HCT116 (cell line): ENCODE measurements at regions not wholly inside any gene's neighbourhood (a gene's known extent, or its start where the extent isn't known, plus 50 kb on each side); places are given as distances from the start of the nearest gene placed in this dataset.

ENCODE experiments used
- ATAC-seq: fragments of 200-7000 bp; cut with Tn5 transposase; 2 replicates; pipeline ENCODE4 v1.9.1; 2020; ENCODE audit warnings: mild to moderate bottlenecking, moderate library complexity
- BruUV-seq: library from RNA; stranded (reverse); fragments of 400-500 nt; replicated peaks from 2 replicates; lab custom pipeline; 2021; lab: Mats Ljungman, UMichigan
- CTCF ChIA-PET: fragments of 300-600 bp; sonication (Branson Sonifier 250); formaldehyde crosslinking; loops from one replicate; lab custom pipeline; 2021; ENCODE audit warnings: antibody characterized with exemption; lab: Charles Lee
- POLR2A ChIA-PET: fragments of 300-600, 350-600 bp; sonication (Branson Sonifier 250); formaldehyde crosslinking; loops from one replicate; lab custom pipeline; 2021; ENCODE audit warnings: antibody characterized with exemption; lab: Charles Lee
- RAD21 ChIA-PET, 2 experiments: fragments of 300-600 bp; sonication (Branson Sonifier 250); formaldehyde crosslinking; loops; one replicate each; lab custom pipeline; 2023; ENCODE audit warnings: low total read pairs in 2 of 2; ENCODE audit not compliant: uncharacterized antibody in 2 of 2, unreplicated experiment in 2 of 2, low non-redundant PET in 1 of 2; lab: Charles Lee
- DNase-seq: peaks from one replicate; pipeline ENCODE4 v3.0.0-alpha.2; 2010; ENCODE audit warnings: low read depth, low spot score
- H2AFZ ChIP-seq: fragments of 200-600 bp; shearing (Covaris generic), sonication (generic); 2 replicates; pipeline ENCODE4 v1.6.1; 2017; ENCODE audit warnings: low read depth, mixed run types, mixed read lengths, antibody characterized with exemption, low read length; ENCODE audit not compliant: poor library complexity, severe bottlenecking
- H3K27ac ChIP-seq: 2 replicates; pipeline ENCODE4 v1.5.1; 2012; ENCODE audit warnings: low read depth, low read length
- H3K27me3 ChIP-seq: fragments of 200-600 bp; sonication (generic); 2 replicates; pipeline ENCODE4 v1.6.1; 2016; ENCODE audit warnings: mixed run types, low read length, mixed read lengths; ENCODE audit not compliant: insufficient read depth
- H3K36me3 ChIP-seq, 2 experiments: fragments of 200-500 bp in 1 of 2; fragments of 200-600 bp in 1 of 2; sonication (Bioruptor generic) in 1 of 2; sonication (generic) in 1 of 2; 2 replicates each; pipeline versions ENCODE4 v1.5.1 to v1.6.1; 2014 to 2016; ENCODE audit warnings: low read length in 2 of 2, inconsistent platforms in 1 of 2, mixed read lengths in 1 of 2, mixed run types in 1 of 2; ENCODE audit not compliant: insufficient read depth in 2 of 2, control insufficient read depth in 1 of 2
- H3K4me1 ChIP-seq, 2 experiments: fragments of 200-600 bp in 1 of 2; sonication (generic) in 1 of 2; 2 replicates each; pipeline versions ENCODE4 v1.5.1 to v1.6.1; 2012 to 2017; ENCODE audit warnings: low read length in 2 of 2, inconsistent platforms in 1 of 2, mild to moderate bottlenecking in 1 of 2, mixed read lengths in 1 of 2, mixed run types in 1 of 2, moderate library complexity in 1 of 2; ENCODE audit not compliant: insufficient read depth in 2 of 2, control insufficient read depth in 1 of 2
- H3K4me2 ChIP-seq: fragments of 200-600 bp; sonication (generic); 2 replicates; pipeline ENCODE4 v1.6.1; 2017; ENCODE audit warnings: mixed run types, low read length, mixed read lengths
- H3K4me3 ChIP-seq, 2 experiments: fragments of 200-600 bp in 1 of 2; sonication (generic) in 1 of 2; replicated peaks in 1 of 2; 2 replicates each; pipeline ENCODE4 v1.5.1; 2011 to 2016; ENCODE audit warnings: low read length in 2 of 2, control low read depth in 1 of 2, low read depth in 1 of 2, mild to moderate bottlenecking in 1 of 2, mixed read lengths in 1 of 2, mixed run types in 1 of 2
- H3K79me2 ChIP-seq: fragments of 200-600 bp; sonication (generic); 2 replicates; pipeline ENCODE4 v1.6.1; 2017; ENCODE audit warnings: mild to moderate bottlenecking, mixed run types, low read length, moderate library complexity, mixed read lengths; ENCODE audit not compliant: insufficient read depth
- H3K9ac ChIP-seq: fragments of 200-600 bp; sonication (generic); 2 replicates; pipeline ENCODE4 v1.6.1; 2016; ENCODE audit warnings: low read length, mixed read lengths
- H3K9me2 ChIP-seq: fragments of 200-600 bp; sonication (generic), shearing (Covaris generic); 2 replicates; pipeline ENCODE4 v1.6.1; 2017; ENCODE audit warnings: mixed run types, mild to moderate bottlenecking, moderate library complexity; ENCODE audit not compliant: insufficient read depth
- H3K9me3 ChIP-seq, 2 experiments: fragments of 200-500 bp in 1 of 2; fragments of 200-600 bp in 1 of 2; sonication (Bioruptor generic) in 1 of 2; sonication (generic) in 1 of 2; 2 replicates each; pipeline ENCODE4 v1.6.1; 2014 to 2017; ENCODE audit warnings: low read length in 2 of 2, mixed read lengths in 2 of 2, inconsistent platforms in 1 of 2, low read depth in 1 of 2, mild to moderate bottlenecking in 1 of 2, mixed run types in 1 of 2, moderate library complexity in 1 of 2; ENCODE audit not compliant: control insufficient read depth in 1 of 2, insufficient read depth in 1 of 2
- H4K20me1 ChIP-seq: fragments of 200-600 bp; sonication (generic), shearing (Covaris generic); 2 replicates; pipeline ENCODE4 v1.6.1; 2017; ENCODE audit warnings: mixed run types, mild to moderate bottlenecking, moderate library complexity; ENCODE audit not compliant: insufficient read depth
- ATF3 ChIP-seq: IDR thresholded peaks from 2 replicates; pipeline ENCODE4 v1.6.1; 2012
- CBX3 ChIP-seq: IDR thresholded peaks from 2 replicates; pipeline ENCODE4 v1.6.1; 2012; ENCODE audit warnings: low read depth
- EZH2 ChIP-seq: fragments of 200-600 bp; sonication (generic); IDR thresholded peaks from 2 replicates; pipeline ENCODE4 v1.6.1; 2017; ENCODE audit warnings: antibody characterized with exemption, mixed run types
- POLR2A ChIP-seq: IDR thresholded peaks from 2 replicates; pipeline ENCODE4 v1.7.0; 2011; ENCODE audit warnings: borderline replicate concordance; ENCODE audit not compliant: insufficient read depth, insufficient read length; ENCODE audit errors: extremely low read depth
- RAD21 ChIP-seq: IDR thresholded peaks from 2 replicates; pipeline ENCODE4 v1.6.1; 2012; ENCODE audit warnings: low read depth, mild to moderate bottlenecking
- SIN3A ChIP-seq: IDR thresholded peaks from 2 replicates; pipeline ENCODE4 v1.6.1; 2012; ENCODE audit warnings: low read depth
- SRF ChIP-seq: IDR thresholded peaks from 2 replicates; pipeline ENCODE4 v1.6.1; 2012; ENCODE audit warnings: low read depth
- TCF7L2 ChIP-seq: IDR thresholded peaks from 2 replicates; pipeline ENCODE4 v1.7.0; 2011; ENCODE audit warnings: borderline replicate concordance, inconsistent platforms; ENCODE audit not compliant: insufficient read depth, insufficient read length; ENCODE audit errors: extremely low read depth
- intact Hi-C: fragments of 100-400 bp; cut with micrococcal nuclease; formaldehyde crosslinking; loops from 2 replicates; pipeline ENCODE4 v1.10.0; 2022
- TF ChIP-seq, protein P1 (sequence below), 3 experiments: fragments of 200-600 bp in 1 of 3; sonication (generic) in 1 of 3; IDR thresholded peaks in 2 of 3; conservative IDR thresholded peaks in 1 of 3; 2 replicates each; pipeline ENCODE4 v1.5.1; 2012 to 2017; ENCODE audit warnings: low read depth in 2 of 3, low read length in 2 of 3, antibody characterized with exemption in 1 of 3, borderline replicate concordance in 1 of 3, control low read depth in 1 of 3, mild to moderate bottlenecking in 1 of 3, mixed read lengths in 1 of 3, mixed run types in 1 of 3, moderate library complexity in 1 of 3; ENCODE audit not compliant: insufficient read depth in 1 of 3
- TF ChIP-seq, protein P2 (sequence below): IDR thresholded peaks from 2 replicates; pipeline ENCODE4 v1.6.1; 2012

- DNase-seq: no peak
- no peak overlapping the region for H2AFZ ChIP-seq
- ATAC-seq: no peak
Measured at GRCh38 chr5:148725675-148726074, 71.3 kb upstream of the HTR4 start.

DNA sequence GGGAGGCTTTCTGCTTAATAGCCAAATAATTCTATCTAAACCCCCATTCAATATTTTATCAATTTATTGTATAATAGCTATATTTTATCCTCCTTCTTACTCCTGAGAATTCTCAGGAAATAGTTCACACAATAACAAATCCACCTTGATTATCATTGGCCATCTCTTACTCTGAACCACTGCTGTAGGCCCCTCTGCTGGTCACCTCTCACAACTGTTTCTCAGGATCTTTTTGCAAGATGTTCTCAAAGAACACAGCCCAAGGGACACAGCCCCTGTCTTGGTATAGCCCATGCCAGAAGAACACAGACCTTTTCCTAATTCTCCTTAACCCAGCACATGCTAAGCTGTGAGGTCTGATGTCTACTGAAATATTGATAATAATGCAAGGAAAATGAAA lies 74.9 kb upstream of the HTR4 start:
- H4K20me1 ChIP-seq: no peaks in the 10 kb centered on the region
- no peaks in the 10 kb centered on the region for H3K79me2 ChIP-seq
- intact Hi-C loops: no loop called here
- ChIA-PET CTCF (interaction anchor here (0.7 to 7.8 kb wide), 5 partner anchors 8 to 872 kb away, joined by 3 to 198 read pairs (median 4); no protein-coding TSS in a partner anchor), POLR2A (no interaction called here)
- H3K9ac ChIP-seq: no peak overlapping the region
- H3K4me2 ChIP-seq: no peak overlapping the region
- BruUV-seq: no TSS peak
- peaks cover 0 to 9% of the 10 kb centered on the region in 2 experiments; a peak in 2 of 4 replicates for H3K4me1 ChIP-seq
- H2AFZ ChIP-seq: no peak overlapping the region
- ATAC-seq: peak; percentile 37; the same call in 1 of the 2 replicates
- DNase-seq: no peak
- H3K9me2 ChIP-seq: no peaks in the 10 kb centered on the region
- no peaks in the 10 kb centered on the region for H3K9me3 ChIP-seq
- H3K36me3 ChIP-seq: no peaks in the 10 kb centered on the region
- H3K27me3 ChIP-seq: peaks cover 21% of the 10 kb centered on the region; the same call in 1 of the 2 replicates
- H3K27ac ChIP-seq: no peak overlapping the region
- TF ChIP-seq, protein P1, sequence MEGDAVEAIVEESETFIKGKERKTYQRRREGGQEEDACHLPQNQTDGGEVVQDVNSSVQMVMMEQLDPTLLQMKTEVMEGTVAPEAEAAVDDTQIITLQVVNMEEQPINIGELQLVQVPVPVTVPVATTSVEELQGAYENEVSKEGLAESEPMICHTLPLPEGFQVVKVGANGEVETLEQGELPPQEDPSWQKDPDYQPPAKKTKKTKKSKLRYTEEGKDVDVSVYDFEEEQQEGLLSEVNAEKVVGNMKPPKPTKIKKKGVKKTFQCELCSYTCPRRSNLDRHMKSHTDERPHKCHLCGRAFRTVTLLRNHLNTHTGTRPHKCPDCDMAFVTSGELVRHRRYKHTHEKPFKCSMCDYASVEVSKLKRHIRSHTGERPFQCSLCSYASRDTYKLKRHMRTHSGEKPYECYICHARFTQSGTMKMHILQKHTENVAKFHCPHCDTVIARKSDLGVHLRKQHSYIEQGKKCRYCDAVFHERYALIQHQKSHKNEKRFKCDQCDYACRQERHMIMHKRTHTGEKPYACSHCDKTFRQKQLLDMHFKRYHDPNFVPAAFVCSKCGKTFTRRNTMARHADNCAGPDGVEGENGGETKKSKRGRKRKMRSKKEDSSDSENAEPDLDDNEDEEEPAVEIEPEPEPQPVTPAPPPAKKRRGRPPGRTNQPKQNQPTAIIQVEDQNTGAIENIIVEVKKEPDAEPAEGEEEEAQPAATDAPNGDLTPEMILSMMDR (IDR thresholded peaks at IDR 0.05 in 2 of 3, conservative IDR thresholded peaks at IDR 0.05 in 1 of 3; ENCODE audit: borderline replicate concordance in 1 of 3, insufficient read depth in 1 of 3, low read depth in 2 of 3, low read length in 2 of 3): peak; percentile 26 to 45 (median 44); a peak in 4 of 6 replicates
- TF ChIP-seq EZH2: no peak
- TF ChIP-seq, protein P2, sequence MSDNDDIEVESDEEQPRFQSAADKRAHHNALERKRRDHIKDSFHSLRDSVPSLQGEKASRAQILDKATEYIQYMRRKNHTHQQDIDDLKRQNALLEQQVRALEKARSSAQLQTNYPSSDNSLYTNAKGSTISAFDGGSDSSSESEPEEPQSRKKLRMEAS: no peak
- TF ChIP-seq TCF7L2: no peak
- no peak for TF ChIP-seq ATF3
- TF ChIP-seq SRF: no peak
- TF ChIP-seq CBX3: no peak
- peak; percentile 37 for TF ChIP-seq RAD21
- TF ChIP-seq, all 23 proteins: peak for 2
- RAD21 ChIA-PET: no interaction called here
- no peak overlapping the region for H3K4me3 ChIP-seq

More at GRCh38 chr5:148725675-148726074, 71.3 kb upstream of the HTR4 start:
- H3K9ac ChIP-seq: no peak overlapping the region
- TF ChIP-seq POLR2A: no peak
- no peak for TF ChIP-seq SIN3A
- RAD21 ChIA-PET: no interaction called here
- H3K27ac ChIP-seq: no peak overlapping the region
- no peak overlapping the region for H3K4me2 ChIP-seq
- no peak overlapping the region for H3K4me3 ChIP-seq
- no peaks in the 10 kb centered on the region for H4K20me1 ChIP-seq
- H3K9me2 ChIP-seq: no peaks in the 10 kb centered on the region
- H3K36me3 ChIP-seq: no peaks in the 10 kb centered on the region
- no peaks in the 10 kb centered on the region for H3K79me2 ChIP-seq
- CTCF ChIA-PET: no interaction called here
- BruUV-seq: no TSS peak
- peaks cover 25% of the 10 kb centered on the region for H3K27me3 ChIP-seq
- H3K4me1 ChIP-seq: no peaks in the 10 kb centered on the region
- intact Hi-C loops: no loop called here
- POLR2A ChIA-PET: no interaction called here
- no peaks in the 10 kb centered on the region for H3K9me3 ChIP-seq
